ENCODE measurements at regions not wholly inside any gene's neighbourhood (a gene's known extent, or its start where the extent isn't known, plus 50 kb on each side); places are given as distances from the start of the nearest gene placed in this dataset.

GRCh38 chr13:62525652-62526051, 1110.0 kb upstream of the PCDH20 start:
- TF ChIP-seq POLR2A (IDR thresholded peaks at IDR 0.05) (no peak), CTCF (IDR thresholded peaks at IDR 0.05) (no peak)

Measured in gastroesophageal sphincter (tissue), 3 donors.